Fibroblast of skin of right biceps (primary cell): ENCODE measurements at regions not wholly inside any gene's neighbourhood (a gene's known extent, or its start where the extent isn't known, plus 50 kb on each side); places are given as distances from the start of the nearest gene placed in this dataset.
A peak's percentile ranks its signal among the peaks of the same experiment; 100 is the strongest.
"Not testable (repeated sequence)": the region's sequence is repeated elsewhere in the genome, so short reads cannot be mapped to it uniquely, and the experiment has no call there.

Experiments used
- DNase-seq: peaks from one replicate; pipeline ENCODE4 v3.0.0-alpha.2; 2013

GRCh38 chr1:213742992-213743391 lies 244.8 kb upstream of the PROX1 start:
- DNase-seq: no peak

- no peak for DNase-seq
These were observed 243.0 kb upstream of the PROX1 start for GRCh38 chr1:213744780-213745179.

- no peak for DNase-seq
These were observed 242.3 kb upstream of the PROX1 start for GRCh38 chr1:213745451-213745850.

GRCh38 chr1:213749558-213749957 lies 238.2 kb upstream of the PROX1 start:
- no peak for DNase-seq

GRCh38 chr1:213750231-213751063 lies 237.3 kb upstream of the PROX1 start:
- DNase-seq: no peak

- DNase-seq: no peak
These were observed 236.7 kb upstream of the PROX1 start for GRCh38 chr1:213751064-213751397.

DNA sequence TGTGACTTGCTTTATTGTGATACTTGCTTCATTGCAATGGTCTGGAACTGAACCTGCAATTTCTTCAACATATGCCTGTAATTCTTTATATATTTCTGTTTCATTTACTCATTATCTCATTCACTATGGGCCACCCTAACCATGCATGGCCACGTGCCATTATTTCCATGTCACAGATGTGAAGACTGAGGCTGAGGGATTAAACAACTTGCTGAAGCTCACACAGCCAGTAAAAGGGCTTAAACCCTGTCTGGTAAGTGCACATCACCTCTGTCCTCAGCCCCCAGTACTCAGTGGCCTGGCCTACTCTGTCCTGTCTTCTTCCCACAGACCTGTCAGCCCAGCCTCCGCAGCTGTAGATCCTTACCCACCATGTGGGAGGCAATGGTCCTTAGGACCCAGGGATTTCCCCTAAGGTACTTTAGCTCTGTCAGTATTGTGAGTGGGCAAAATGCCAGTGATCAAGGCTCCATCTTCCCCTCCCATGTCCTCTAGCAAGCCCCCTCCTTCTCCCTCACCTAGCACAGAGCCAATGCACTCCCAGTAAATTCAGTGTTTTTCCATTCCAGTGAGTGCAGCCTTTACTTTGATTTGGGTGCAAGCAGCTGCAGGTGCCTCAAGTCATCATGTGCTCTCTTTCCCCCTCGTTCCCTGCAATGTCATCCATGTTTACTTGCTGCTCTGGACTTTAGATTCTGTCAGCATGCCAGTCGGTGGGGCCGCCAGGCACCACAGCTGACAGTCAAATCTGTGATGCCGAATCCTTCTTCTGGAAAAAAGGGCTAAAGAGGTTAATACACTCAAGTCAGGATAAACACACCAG lies 228.2 kb upstream of the PROX1 start:
- no peak for DNase-seq

GRCh38 chr1:213761845-213762407 lies 225.8 kb upstream of the PROX1 start:
- peak; percentile 64 for DNase-seq

DNA sequence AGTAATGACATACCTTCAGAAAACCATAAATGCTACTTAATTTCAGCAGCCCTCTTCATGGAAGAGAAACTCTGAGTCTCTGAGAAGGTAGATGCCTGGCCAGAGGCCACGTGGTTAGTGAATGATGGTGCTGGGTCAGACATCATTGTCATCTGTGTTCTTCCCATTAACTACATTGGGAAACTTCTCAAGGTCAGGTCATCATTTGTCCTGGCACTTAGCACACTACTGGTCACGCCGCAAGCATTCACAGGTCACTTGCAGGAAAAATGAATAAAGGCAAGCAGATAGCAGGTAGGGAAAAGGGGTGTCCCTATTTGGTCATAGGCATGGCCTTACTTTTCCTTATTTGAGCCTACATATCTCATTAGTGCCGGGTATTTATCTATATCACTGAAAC lies 220.1 kb upstream of the PROX1 start:
- no peak for DNase-seq

- no peak for DNase-seq
These were observed 215.4 kb upstream of the PROX1 start for GRCh38 chr1:213772128-213773063.

DNA sequence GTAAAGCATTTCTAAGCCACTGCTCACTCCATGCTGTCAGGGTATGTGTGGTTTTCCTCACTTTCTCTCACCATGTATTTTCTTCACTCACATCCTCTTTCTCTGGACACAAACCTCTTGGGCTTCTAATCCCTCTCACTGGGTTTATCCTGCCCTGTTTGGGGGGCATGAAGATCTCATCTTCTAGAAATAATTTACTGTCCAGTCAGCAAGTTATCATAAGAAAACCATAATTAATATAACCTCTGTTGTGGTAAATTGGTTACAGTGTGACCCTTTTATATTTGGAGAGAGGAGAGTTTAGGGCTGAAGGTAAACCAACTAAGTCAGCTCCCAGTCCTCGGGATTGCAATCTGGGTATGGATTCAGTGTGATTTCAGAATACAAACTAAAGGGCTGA lies 213.8 kb upstream of the PROX1 start:
- no peak for DNase-seq

- DNase-seq: no peak
These were observed 210.8 kb upstream of the PROX1 start for GRCh38 chr1:213776969-213777368.

DNA sequence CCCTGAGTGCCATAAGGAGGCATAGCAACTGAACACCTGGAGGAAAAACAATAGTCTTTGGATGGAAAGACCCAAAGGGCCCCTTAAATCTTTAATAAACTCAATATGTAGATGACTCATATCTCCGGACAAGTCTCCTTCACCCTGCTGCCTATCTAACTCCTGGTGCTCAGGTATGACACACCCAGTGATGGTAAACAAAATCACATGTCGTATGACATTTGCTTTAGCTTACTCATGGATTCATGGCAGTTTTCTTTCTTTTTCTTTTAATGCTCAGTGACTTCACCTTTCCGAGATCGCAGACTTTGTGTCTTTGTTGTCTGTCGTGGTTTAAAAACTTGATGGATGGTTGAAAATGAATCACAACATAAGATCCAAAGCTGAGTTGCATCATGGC lies 208.5 kb upstream of the PROX1 start:
- no peak for DNase-seq

- no peak for DNase-seq
These were observed 204.7 kb upstream of the PROX1 start for GRCh38 chr1:213782941-213783672.

DNA sequence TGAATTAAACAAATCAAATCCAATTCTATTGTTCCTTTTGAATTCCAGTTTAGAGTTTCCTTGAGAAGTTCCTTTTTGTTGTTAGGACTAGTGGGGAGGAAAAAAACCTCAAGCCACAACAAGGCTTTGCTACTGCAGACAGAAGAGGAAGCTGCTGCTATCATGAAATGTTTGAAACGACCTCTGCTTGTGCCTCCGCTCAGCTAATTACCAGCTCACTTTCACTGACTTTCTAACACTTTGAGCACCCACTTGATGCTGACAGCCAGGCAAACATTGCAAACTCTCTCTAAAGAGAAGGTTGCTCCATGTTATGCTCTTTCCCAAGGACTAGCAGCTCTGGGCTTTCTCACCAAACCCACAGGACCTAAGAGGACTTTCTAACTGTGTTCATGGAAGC lies 203.9 kb upstream of the PROX1 start:
- DNase-seq: no peak

DNA sequence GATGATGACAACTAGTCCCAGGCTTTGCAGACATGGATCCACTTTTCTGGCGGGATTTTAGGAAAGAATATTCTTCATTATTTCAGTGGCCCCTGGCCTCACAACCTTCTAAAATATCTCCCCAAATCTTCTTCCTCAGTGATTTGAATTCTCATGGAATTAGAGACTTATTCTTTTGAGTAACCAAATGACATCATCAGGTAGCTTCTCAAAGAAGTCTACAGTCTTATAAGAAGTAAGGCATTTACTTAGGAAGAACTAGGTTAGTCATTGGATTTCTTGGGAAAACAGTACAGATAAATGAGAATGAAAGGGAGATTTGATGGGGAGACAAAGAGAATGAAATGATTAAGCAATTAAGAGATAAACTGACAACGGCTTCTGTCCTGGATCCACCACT lies 201.1 kb upstream of the PROX1 start:
- DNase-seq: no peak

DNA sequence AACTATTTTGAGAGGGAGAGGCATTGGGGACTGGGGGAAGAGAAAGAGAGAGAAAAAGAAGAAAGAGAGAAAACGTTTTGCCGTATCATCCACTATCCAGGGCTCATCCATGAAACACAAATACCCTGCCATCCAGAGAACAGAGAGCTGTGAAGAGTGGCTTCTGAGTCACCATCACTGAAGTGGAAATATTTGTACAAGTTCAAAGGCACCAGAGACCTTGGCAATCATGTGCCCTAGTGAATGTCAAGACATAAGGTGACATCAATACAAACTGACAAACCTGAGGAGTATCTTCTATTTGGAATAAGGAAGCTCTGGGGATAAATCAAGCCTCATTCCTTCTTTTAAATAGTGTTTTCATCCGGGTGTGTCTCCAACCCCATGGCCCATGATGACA lies 197.2 kb upstream of the PROX1 start:
- DNase-seq: no peak

DNA sequence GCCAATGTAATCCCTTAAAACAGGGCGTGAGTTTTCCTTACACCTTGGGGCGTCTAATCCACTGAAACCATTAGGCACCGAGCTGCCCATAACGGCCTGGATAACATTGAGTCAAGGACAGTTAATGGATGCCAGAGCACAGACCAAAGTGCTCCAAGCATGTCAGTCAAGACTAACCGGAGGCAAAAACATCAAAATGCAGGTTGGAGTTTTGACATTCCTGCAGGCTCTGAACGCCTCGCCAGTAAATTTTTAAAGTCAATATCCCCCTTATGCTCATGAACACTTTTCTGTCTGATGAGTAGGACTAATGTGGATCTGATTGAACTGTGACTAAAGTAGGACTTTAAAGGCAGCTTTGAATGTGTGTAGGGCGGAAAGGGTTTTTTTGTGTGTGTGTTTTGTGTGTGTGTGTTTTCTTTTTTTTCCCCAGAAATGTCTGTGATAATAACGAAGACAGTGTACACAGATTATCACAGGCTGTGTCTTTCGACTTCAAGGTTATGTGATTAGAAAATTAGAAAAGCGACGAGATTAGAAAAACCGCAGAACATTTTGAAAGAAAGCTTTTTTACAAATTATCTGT lies 194.2 kb upstream of the PROX1 start:
- no peak for DNase-seq

GRCh38 chr1:213796525-213796924 lies 191.2 kb upstream of the PROX1 start:
- DNase-seq: no peak

- DNase-seq: not testable (repeated sequence)
These were observed 179.5 kb upstream of the PROX1 start for GRCh38 chr1:213808288-213808687.

DNA sequence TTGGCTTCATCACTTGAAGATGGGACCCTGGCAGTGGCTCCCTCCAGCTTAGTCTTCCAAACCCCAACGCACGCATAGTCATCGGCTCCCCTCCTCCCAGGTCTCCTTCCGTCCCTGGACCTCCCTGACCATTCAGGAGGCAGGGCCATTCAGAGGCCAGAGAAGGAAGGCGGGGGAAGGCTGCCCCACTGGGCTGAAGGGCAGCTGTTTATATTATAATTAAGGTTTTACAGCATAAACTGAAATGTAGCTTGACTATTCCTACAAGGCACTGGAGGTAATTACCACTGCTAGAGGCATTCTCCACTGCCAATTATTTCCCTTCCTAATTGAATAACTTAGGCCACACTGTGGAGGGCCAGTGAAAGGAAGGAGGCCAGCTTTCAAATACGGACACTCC lies 170.6 kb upstream of the PROX1 start:
- no peak for DNase-seq
